Kidney epithelial cell (primary cell): ENCODE measurements at regions not wholly inside any gene's neighbourhood (a gene's known extent, or its start where the extent isn't known, plus 50 kb on each side); places are given as distances from the start of the nearest gene placed in this dataset.

Source experiments
- DNase-seq: peaks from one replicate; pipeline ENCODE4 v3.0.0-alpha.2; 2010; ENCODE audit warnings: low read depth
- H3K27me3 ChIP-seq: 2 replicates; pipeline ENCODE4 v1.6.0; 2011; ENCODE audit warnings: low read length; ENCODE audit not compliant: control insufficient read depth, insufficient read depth
- H3K36me3 ChIP-seq: 2 replicates; pipeline ENCODE4 v1.5.1; 2011; ENCODE audit warnings: low read length; ENCODE audit not compliant: control insufficient read depth, insufficient read depth
- H3K4me3 ChIP-seq: 2 replicates; pipeline ENCODE4 v1.5.1; 2011; ENCODE audit warnings: low read depth, mild to moderate bottlenecking, control low read depth, low read length
- TF ChIP-seq, protein P1 (sequence below): IDR thresholded peaks from 2 replicates; pipeline ENCODE4 v1.5.1; 2011; ENCODE audit warnings: mild to moderate bottlenecking, moderate library complexity, low read length, control low read depth, inconsistent platforms; ENCODE audit not compliant: insufficient read depth, poor library complexity, severe bottlenecking

DNA sequence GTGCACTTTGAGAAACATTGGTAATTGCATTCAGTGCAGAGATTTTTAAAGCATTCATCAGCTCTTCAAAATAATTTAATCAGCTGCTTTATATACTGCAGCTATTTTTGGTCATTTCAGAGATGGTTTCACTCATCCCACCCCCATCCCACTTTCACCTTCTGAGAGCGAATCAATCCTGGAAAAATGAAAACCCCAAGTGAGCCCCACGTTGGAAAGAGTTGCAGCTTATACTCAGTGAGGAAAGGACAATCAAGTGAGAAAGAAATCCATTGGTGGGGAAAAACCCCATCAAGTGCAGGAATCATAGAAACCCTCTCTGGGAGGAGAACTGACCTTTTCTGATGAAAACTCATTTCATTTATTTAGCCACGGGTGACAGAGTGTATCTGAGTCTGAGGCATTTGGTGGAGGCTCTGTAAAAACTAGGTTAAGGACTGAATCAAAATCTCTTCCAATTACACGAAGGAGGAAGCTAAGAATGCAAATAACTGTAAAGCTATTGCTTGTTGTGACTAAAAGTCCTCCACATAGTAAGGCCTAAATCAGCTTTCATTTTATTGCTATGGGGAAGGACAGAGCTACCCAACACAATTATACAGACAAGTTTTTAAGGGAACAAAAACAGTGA lies 240.4 kb upstream of the PGRMC2 start:
- Histone ChIP-seq H3K36me3 (no peaks in the 10 kb centered on the region), H3K4me3 (no peak overlapping the region), H3K27me3 (no peaks in the 10 kb centered on the region)
- TF ChIP-seq, protein P1, sequence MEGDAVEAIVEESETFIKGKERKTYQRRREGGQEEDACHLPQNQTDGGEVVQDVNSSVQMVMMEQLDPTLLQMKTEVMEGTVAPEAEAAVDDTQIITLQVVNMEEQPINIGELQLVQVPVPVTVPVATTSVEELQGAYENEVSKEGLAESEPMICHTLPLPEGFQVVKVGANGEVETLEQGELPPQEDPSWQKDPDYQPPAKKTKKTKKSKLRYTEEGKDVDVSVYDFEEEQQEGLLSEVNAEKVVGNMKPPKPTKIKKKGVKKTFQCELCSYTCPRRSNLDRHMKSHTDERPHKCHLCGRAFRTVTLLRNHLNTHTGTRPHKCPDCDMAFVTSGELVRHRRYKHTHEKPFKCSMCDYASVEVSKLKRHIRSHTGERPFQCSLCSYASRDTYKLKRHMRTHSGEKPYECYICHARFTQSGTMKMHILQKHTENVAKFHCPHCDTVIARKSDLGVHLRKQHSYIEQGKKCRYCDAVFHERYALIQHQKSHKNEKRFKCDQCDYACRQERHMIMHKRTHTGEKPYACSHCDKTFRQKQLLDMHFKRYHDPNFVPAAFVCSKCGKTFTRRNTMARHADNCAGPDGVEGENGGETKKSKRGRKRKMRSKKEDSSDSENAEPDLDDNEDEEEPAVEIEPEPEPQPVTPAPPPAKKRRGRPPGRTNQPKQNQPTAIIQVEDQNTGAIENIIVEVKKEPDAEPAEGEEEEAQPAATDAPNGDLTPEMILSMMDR, result no peak
- DNase-seq, result no peak

DNA sequence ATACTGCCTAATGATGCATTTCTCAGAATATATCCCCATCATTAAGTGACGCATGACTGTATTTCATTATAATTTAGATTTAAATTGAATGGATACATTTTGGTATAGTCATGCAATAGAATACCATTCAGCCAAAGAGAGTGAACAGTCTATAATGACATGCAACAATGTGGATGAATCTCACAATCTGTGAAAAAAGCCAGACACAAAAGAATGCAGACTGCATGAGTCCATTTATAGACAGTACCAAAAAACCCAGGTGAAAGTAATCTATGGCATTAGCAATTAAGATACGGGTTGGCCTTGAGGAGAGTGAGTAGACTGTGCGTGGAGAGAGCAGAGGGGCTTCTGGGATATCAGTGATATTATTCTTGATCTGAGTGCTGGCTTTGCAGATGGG lies 239.7 kb upstream of the PGRMC2 start:
- Histone ChIP-seq H3K27me3 (no peaks in the 10 kb centered on the region), H3K4me3 (no peak overlapping the region), H3K36me3 (no peaks in the 10 kb centered on the region)
- TF ChIP-seq, protein P1, result no peak
- DNase-seq, result no peak

DNA sequence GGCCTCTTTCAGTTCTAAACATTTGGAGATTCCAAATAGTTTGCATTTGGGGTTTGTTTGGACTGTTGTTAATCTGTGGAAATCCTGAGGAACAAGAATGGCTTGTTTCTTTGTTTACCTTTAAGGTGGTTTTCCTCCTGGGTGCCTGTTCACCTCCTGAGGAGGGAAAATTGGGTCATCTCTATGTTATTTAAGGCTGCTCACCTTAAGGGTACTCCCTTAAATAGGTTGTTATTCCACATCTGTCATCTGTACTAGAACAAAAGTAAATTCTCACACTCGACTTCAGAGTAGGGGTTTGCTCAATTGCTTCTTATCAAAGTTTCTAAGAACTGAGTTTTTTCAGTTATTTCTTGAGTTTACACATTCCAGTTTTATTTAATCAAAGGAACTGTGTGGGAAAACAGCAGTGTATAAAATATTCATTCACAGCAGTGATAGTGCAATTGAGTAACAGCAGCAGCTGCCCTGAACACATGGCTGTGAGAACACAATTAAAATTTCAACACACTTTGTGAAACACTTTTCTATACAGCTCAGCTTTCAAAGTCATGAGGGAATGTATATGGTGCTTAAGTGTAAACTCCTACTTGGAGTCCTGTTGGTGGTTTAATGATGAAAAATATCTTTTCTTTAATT lies 238.5 kb upstream of the PGRMC2 start:
- no peak overlapping the region for H3K4me3 ChIP-seq
- H3K27me3 ChIP-seq, result no peaks in the 10 kb centered on the region
- no peaks in the 10 kb centered on the region for H3K36me3 ChIP-seq
- TF ChIP-seq, protein P1, result no peak
- no peak for DNase-seq

DNA sequence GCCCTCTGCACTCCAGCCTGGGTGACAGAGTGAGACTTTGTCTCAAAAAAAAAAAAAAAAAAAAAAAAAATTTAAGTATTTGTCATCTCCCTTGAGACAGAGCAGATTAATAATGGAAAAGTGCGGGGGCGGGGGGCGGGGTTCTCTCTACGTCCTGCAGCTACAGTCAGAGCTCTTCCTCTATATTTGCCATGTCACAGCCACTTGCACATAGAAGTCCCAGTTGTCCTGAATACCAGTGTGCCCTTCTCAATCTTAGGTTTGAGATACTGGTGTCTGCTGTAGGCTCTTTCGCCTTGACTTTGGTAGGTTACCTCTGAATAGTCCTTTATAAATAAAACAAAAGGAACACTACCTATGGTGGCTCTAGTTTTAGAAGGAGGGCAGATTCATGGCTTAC lies 237.8 kb upstream of the PGRMC2 start:
- no peaks in the 10 kb centered on the region for H3K27me3 ChIP-seq
- H3K36me3 ChIP-seq, result no peaks in the 10 kb centered on the region
- no peak overlapping the region for H3K4me3 ChIP-seq
- TF ChIP-seq, protein P1, result no peak
- DNase-seq, result no peak

DNA sequence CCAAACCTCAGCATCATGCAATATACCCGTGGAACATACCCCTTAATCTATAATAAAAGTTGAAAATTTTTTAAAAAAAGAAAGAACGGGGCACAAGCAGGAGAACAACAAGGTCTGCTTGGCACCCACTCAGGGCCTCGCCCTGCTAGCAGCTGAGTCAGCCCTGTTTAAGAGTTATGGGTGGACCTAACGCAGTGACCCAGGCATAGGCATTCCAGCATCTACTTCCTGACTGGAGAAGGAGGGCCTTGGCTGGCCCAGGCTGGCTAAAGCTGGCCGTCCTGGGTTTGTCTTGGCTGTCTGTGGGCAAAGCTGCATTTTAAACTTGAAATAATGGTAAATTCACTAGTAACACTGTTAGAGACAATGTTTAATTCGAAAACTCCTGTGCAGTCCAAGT lies 236.7 kb upstream of the PGRMC2 start:
- DNase-seq, result peak; percentile 67
- H3K27me3 ChIP-seq, result no peaks in the 10 kb centered on the region
- H3K4me3 ChIP-seq, result no peak overlapping the region
- TF ChIP-seq, protein P1, result no peak
- no peaks in the 10 kb centered on the region for H3K36me3 ChIP-seq

DNA sequence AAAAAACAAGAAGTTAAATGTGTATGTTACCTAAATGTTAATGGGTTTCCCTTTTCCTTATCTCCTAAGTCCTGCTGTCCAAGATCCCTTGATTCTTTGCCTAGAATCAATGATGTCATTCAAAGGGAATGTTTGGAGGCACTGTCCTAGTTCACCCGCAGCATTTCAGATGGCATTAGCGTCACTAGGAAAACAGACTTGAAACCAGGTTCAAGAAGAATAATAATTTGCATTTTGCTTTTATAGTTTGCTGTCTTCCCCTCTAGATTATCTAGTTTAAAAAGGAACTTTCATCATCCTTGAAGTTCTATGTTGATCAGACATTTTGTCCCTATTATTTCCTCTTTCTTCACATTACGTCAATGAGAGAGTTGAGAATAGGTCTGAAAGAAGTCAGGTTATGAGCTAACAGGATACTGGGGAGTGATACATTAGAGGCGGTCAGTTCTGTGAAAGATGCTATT lies 234.1 kb upstream of the PGRMC2 start:
- no peak for DNase-seq
- TF ChIP-seq, protein P1, result no peak
- Histone ChIP-seq H3K27me3 (no peaks in the 10 kb centered on the region), H3K36me3 (no peaks in the 10 kb centered on the region), H3K4me3 (no peak overlapping the region)
